GM18499 (cell line): ENCODE measurements at regions not wholly inside any gene's neighbourhood (a gene's known extent, or its start where the extent isn't known, plus 50 kb on each side); places are given as distances from the start of the nearest gene placed in this dataset.

Experiments
- ATAC-seq: cut with Tn5 transposase; IDR thresholded peaks from one replicate; pipeline ENCODE4 v1.9.1; 2021; ENCODE audit warnings: moderate number of reproducible peaks; ENCODE audit not compliant: insufficient read depth, unreplicated experiment

DNA sequence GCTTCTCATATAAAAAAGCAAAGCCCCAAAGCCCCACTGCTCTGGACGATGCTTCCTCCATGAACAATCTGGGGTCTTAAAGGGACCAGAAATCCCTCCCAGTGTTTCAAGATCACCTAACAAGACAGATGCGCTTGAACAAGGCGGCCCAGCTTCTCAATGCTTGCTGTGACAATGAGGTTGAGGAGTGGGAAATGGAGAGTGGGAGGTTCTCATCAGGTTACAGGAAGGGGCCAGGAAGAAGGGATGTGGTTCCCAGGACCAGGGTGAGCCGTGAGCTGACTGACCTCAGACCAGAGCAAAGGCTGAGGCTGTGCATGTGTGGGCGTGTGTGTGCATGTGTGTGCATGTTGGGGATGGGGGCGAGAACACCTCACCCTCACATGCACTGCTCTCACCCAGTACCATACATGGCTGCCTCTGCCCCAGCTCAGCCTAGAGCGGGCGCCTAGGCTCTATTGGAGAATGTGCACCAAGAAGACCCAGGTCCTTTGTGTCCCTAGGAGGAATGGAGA lies 220.8 kb upstream of the GPR26 start:
- ATAC-seq = no peak

DNA sequence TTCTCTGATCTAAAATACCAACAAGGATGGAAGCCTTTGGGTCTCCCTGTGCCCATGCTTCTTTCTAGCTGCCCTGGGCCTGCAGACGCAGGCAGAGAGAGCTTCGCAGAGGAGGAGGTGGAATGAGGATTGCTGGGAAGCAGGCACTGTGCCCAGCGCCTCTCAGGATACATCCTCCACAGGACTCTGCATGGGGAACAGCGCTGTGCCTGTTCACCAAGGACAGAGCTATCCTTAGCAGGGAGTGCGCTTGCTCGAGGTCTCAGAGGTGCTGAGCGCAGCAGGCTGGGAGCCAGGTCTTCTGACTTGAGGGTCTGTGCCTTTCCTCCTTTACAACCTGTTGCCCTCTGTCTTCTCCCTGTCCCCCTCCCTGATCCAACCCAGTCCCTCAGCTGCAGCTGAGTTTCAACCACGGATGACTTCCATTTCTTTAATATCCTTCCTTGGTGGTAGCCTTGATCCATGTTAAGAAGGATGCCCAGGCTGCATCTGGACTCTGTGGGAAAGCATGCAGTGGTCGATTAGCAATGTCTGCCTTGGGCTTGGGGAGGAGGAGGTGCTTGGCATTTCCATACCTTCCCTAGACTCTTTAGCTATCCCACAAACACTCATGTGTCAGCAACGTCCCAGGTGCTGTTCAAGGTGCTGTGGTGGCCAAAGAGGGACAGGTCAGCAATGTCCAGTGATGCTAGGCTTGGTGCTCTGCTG lies 219.6 kb upstream of the GPR26 start:
- ATAC-seq = no peak

DNA sequence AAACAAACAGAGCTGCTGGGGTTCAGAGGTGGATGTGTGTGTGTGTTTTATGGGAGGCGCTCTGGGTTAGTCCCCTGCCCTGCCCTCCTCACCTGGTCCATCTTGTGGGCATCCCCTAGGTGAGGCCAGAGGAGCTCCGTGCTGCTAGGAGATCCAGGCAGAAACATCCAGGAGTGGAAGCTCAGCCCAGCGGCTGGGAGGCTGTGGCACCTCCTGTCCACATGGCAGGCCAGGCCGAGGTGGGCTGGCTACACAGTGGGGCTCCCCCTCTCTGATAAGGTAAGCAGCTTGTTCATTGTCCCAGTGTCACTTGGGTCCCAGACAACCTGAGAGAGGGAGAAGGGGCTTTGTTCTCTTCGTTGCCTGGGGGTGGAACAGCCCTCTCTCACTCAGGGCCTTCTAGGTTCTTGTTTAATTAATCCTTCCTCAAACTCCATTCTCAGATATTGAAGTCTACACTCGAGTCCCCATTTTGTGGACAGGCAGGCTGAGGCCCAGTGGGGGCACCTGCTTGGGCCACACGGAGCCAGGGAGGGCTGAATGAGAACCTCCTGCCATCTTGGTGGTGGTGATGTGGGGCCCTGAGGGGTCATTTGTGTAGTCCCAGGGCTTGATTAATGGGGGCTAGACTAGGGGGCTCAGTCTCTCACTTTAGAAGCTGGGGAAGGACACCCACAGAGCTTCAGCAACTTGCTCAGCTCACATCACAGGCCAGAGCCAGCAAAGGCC lies 216.8 kb upstream of the GPR26 start:
- ATAC-seq = no peak

DNA sequence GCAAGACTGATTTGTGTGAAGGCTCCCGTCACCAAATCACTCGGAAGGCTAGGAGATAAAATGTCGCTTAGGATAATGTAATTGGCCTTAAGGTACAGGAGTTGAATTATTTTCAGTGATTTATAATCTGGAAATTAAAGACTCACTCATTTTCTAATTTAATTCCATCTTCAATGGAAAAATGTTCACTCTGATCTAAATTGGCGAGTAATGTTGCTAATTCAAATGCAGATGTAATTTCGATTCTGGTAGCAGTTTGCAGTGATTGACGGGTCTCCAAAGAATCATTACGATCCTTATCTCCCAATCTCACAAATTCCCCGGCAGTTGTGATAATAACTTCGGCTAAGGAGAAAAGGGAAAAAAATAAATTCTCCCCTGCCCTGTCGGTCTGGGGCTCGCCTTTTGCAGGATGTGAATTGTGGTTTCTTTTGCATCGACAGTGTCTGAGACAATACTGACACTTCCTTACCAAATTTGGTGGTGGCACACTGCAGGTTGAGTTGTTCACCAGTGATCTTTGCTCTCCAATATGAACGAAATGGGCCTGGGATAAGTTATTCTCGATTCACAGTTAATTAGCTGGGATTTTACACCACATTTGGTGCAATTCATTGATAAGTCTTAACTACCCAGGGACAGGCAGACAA lies 215.1 kb upstream of the GPR26 start:
- no peak for ATAC-seq

DNA sequence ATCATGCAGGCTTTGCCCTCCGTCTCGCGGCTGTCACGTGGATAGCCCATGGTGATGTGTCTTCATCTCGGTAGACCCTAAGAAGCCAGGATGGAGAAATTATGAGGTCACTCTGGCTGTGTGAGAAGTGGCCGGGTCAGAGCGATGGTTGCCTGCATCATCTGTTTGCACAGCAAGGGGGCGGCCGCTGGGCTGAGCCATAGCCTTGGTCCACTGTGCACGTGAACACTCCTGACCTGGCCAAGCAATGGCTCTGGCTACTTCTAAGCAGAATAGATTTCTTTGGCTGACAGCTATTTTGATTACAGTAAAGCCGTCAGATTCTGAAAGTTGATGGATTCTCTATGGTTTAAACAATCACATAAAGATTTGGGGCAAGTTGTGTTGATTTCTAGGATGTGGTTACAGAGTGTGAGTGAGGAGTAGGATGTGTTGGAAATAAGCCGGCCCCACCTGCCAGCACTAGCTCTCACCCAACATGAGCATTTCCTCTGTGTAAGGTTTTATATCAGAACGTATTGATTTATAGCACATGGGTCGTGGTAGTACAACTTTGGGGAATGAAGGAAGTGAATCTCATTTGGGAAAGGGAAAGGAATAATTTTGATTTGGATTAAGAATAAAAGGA lies 214.4 kb upstream of the GPR26 start:
- no peak for ATAC-seq

DNA sequence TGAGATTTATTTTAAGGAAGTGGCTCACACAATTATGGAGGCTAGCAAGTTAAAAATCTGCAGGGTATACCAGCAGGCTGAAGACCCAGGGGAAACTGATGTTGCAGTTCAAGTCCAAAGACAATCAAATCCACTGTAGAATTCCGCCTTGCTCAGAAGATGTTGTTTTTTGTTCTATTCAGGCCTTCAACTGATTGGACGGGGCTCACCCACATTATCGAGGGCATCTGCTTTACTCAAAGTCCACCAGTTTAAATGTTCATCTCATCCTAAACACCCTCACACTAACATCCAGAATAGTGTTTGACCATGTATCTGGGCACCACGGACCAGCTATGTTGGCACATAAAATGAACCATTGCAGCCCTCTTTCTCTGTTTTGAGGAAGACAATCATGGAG lies 211.2 kb upstream of the GPR26 start:
- no peak for ATAC-seq

DNA sequence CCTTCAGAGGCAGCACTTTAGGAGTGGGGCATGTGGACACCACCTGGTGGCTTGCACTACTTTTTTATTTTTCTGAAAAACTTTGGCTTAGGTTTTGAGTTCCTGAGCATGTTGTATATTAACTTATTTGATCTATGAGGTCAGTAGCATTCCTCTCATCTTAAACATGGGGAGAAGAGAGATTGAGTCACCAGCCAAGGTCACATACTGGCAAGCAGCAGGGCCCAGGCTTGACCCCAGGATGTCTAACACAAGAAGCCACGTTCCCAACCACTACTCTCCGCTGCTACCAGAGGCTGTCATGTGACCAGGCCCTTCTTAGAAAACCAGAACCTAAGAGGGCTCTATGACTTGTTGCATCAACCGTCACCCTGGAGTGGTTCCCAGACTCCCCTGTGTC lies 210.3 kb upstream of the GPR26 start:
- no peak for ATAC-seq

DNA sequence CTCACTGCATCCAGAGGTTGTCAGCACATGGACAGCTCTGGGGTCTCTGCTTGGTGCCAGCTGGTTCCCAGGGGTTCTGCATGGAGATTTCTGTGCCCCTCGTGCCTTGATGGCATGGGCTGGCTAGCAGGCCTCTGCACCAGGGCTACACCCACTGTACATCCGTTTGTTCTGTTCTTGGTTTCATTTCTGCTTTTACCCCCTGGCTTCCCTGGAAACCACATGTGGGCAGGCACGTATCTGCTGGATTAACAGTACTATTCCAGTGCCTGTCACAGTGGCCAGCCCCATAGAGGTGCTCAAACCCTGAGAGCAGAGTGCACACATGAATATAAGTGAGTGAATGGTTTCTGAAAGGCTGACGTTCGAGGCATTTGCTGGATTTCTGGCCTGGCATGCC lies 207.2 kb upstream of the GPR26 start:
- ATAC-seq = no peak

DNA sequence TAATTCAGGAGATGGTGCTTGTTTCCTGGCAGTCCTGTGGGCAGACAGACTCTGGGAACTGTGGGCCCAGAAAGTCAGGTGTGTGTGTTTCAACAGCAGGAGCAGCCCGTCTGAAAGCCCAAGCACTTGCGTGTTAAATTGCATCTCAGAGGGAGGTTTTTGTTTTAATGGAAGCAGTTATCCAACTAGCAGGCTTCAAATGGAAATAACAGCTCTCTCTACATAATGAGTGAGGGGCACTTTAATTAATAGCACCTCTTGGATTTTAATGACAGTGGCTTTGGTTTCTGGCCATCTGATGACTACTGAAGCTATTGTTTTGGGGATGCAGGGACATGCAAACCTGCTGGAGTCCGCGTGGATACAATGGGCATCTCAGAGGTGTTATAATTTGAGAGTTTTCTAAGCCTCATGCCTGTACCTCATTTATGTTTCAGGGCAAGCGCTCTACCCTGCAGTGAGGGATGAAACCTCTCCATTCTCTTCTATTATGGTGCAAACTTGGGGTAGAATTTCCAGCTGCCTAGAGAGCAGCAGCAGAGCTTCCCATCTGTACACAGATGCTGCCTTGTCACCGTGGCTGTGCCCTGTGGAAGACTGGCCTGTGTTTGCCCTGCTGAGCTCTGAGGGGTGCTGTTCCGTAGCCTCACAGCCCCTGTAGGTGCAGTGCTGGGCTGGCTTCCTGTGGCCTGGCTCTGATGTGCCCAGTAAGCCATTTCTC lies 206.6 kb upstream of the GPR26 start:
- ATAC-seq = no peak

DNA sequence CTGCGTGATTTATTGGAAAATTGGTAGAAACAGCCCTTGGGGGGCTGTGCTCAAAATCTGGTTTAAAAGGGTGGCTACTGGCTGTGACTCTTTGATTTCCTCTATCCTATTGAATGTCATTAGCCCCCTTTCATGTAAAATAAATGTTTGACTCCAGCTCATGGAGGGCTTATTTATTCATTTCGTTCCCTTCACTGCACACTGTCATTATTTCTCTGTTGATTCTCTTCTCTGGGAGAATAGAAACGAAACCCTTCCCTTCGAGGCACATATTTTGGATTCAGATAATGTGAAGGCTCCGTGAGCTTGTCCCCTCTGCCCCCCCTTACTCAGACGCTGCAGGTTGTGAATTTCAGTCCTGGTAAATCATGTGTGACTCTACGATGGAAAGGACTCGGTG lies 203.9 kb upstream of the GPR26 start:
- ATAC-seq = no peak

DNA sequence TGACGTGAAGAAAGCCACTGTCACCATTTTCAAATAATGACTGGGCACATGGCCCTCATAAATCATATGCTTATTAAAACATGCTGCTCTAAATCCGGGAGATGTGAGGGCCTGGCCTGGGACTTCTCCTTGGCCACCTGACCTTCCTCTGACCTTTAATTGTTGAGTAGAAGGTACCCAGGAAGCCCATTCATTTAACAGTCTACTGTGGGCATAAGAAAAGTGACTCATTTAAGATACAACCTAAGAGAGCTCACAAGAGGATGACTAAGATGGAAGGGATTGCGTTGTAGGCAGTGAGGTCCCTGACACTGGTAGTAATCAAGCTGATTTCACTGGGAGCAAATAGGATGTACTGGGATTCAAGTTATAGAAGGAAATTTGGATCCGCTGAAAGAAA lies 203.4 kb upstream of the GPR26 start:
- ATAC-seq = no peak

DNA sequence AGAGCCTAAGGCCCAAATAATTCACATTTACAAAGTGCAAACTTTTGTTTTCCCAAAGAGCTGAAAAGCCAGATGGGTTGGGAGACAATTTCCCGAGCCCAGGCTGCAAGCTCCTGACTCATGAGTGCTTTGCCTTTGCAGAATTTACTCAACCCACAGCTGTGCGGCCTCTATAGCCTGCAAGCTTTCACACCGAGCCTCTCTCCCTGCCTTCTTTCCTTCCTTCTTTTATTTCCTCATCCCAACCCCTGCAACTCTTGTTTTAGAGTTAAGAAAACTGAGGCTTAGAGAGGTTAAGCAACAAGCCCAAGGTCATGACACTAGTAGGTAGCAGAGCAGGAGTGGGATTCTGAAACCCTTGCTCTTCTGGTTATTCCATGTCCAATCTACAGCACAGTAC lies 203.0 kb upstream of the GPR26 start:
- no peak for ATAC-seq

DNA sequence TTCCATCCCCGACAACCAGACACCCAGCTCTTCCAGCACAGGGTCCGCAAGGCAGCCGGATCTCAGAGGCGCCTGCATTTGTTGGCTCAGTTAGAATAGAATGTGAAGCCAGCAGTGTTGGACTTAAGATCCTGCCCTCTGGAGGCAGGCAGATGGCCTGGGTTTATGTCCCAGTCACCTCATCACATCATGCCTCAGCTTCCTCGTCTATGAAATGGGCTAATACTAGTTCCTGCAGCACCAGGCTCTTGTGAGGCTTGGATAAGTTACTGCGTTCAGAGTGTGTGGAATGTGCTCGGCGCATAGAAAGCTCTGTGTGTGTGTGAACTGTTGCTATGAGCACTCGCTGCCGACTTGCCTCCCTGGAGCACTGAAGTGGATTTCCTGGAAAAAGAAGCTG lies 202.5 kb upstream of the GPR26 start:
- ATAC-seq = no peak

DNA sequence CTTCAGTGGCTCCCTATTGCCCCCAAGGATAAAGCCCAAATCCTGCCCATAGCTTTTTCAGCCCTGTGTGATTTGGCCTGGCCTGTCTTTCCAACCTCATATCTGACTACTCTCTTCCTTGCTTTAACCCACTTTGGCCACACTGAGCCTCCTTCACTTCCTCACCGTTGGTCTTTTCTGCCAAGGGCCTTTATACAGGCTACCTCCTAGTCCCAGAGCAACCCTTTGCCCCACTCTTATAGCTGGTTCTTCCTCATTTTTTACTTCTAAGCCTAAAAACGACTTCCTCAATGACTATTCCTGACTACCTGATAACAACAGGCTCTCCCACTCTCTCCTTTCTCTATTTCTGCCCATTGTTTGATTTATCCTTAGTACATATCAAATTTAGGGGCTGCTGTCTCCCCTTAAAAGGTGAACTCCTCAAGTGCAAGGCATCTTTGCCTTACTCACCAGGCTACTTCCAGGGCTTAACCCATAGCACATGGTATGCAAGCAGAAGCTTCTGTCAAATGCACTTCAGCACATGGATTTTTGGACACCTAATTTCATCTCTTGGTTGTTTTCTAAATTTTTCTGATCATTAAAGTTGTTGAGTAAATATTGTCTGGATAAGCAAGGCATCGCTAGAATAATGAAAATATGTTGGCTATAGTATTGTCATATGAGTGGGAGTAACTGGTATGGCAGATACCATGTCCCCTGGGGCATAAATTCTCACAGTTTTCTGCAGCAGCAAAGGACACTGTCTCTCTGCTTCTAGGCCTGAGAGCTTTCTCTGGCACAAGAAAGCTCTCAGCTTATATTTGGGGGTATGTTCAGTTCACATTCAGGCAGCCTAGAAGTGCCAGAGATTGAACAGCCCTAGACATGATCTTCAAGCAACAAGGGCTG lies 201.5 kb upstream of the GPR26 start:
- ATAC-seq = no peak

DNA sequence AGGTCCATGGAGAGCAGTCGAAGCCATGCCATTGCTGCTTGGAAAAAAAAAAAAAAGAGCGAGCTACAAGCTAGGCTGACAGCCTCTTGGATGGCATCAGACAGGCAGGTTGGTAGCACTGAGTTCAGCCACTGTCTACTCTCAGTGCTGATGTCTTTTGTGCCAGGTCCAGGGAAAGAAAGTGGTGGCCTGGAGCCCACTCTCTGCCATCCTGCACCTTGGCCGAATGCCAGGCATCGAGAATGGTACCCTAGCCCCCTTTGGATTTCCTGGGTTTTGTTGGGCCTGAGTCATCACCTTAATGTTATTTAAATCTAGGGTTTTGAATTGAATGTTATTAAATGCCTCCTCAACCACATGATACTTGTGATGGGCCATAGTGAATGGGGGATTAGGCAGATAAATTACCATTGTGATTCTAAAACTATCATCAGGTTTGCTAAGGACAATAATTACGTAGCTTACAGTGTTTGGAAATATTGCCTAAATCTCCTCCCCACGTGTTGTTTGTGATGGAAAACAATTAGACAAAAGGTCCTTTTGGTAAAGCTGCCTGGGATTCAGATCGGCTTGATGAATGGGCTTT lies 195.7 kb upstream of the GPR26 start:
- ATAC-seq = no peak

DNA sequence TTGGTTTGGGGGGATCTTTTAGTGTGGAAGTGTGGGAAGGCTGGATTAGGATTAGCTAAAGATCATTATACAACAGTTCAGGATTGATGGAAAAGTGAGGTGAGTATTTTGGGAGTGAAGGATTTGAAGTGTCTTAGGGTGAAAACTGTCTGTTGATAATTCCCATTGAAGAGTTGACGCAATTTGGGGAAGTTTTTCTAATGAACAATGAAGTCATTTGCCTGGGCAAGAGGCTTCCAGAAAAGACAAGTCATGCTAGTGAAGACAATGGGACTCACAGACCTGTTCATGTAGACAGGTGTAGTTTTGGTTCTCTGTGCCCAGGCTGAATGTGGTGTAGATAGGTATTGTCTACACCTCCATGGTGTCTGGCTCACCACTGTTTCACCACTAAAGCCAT lies 194.3 kb upstream of the GPR26 start:
- no peak for ATAC-seq

DNA sequence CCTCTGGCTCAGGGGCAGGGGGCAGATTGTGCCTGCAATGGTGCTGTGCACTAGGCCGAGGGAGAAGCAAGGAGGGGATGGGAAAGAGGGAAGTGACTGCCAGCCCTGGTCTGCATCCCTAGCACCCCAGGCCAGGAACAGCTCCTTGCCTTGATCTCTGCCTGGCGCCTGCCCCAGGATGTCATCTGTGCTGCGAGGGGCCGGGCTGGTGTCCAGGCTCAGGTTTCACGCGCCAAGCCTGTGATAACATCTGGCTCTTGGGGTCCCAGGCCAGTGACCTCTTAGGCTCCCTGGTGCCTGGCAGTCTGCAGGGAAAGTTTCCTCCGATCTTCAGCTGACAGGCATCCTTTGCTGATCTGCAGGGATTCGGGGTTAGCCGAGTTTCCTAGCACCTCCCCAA lies 193.5 kb upstream of the GPR26 start:
- no peak for ATAC-seq

DNA sequence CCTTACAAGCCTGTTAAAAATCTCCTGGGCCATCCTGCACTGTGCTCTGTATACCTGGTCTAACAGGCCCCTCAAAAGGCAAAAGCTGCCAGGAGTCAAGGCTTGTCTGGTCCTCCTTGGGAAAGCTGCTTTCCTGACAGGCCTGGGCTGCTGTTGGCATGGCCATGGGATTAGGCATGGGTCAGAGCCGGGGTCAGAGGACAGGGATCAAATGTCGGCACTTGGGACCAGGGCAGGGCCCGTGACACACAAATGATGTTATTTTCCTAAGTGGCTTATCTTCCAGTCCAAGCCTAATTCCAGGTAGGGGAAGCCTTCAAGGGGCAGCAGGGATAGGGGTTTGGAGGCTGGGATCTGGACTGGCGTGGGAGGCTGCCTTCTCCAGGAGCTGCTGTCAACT lies 191.5 kb upstream of the GPR26 start:
- ATAC-seq = no peak

DNA sequence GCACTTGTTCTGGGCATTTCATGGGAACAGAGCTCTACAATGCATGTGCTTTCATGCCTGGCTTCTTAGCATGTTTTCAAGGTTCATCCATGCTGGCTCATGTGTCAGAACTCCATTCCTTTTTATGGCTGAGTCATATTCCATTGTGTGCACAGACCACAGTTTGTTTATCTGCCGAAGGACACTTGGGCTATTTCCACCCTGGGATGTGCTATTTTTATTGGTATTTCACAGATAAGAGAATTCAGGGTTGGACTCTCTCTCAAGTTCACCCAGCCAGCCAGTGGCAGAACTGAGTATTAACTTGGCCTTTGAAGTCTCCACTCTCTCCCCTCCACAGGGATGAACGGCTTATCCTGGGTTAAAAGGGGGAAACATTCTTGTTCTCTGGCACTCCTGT lies 190.7 kb upstream of the GPR26 start:
- ATAC-seq = no peak
